Uterus (tissue), 3 donors: ENCODE measurements at regions not wholly inside any gene's neighbourhood (a gene's known extent, or its start where the extent isn't known, plus 50 kb on each side); places are given as distances from the start of the nearest gene placed in this dataset.

Source experiments
- DNase-seq, 2 donors: peaks; one replicate each; pipeline ENCODE4 v3.0.0-alpha.2; 2019 to 2020
- H3K27ac ChIP-seq, 2 donors: fragments of 200-600 bp; sonication (generic); 1 replicate in 1 of 2; 2 replicates in 1 of 2; pipeline ENCODE4 v1.5.1; 2016 to 2018
- H3K27me3 ChIP-seq, 2 donors: fragments of 200-600 bp; sonication (generic); one replicate each; pipeline ENCODE4 v1.5.1; 2018 to 2019; ENCODE audit warnings: control low read depth in 1 of 2
- H3K36me3 ChIP-seq, 2 donors: fragments of 200-600 bp; sonication (generic); one replicate each; pipeline ENCODE4 v1.5.1; 2019; ENCODE audit warnings: control low read depth in 1 of 2
- H3K4me1 ChIP-seq, 2 donors: fragments of 200-600 bp; sonication (generic); one replicate each; pipeline ENCODE4 v1.5.1; 2018 to 2019; ENCODE audit warnings: control low read depth in 1 of 2
- H3K4me3 ChIP-seq, 2 donors: fragments of 200-600 bp; sonication (generic); 1 replicate in 1 of 2; 2 replicates in 1 of 2; pipeline ENCODE4 v1.5.1; 2018 to 2019; ENCODE audit warnings: mild to moderate bottlenecking in 1 of 2
- H3K9me3 ChIP-seq, 2 donors: fragments of 200-600 bp; sonication (generic); one replicate each; pipeline ENCODE4 v1.5.1; 2019; ENCODE audit warnings: control low read depth in 1 of 2
- POLR2A ChIP-seq, 2 donors: fragments of 450-650 bp; IDR thresholded peaks; one replicate each; pipeline ENCODE4 v1.6.1; 2016; ENCODE audit warnings: antibody characterized with exemption in 2 of 2, mild to moderate bottlenecking in 1 of 2, moderate library complexity in 1 of 2
- intact Hi-C: fragments of 100-400 bp; cut with DNase I; formaldehyde crosslinking; loops from one replicate; pipeline ENCODE4 v1.15.1; 2023; ENCODE audit warnings: low total_unique reads
- TF ChIP-seq, protein P1 (sequence below), 4 experiments: fragments of 200-600 bp in 2 of 4; fragments of 450-650 bp in 2 of 4; sonication (generic) in 2 of 4; IDR thresholded peaks; one replicate each; pipeline ENCODE4 v1.5.1; 2016 to 2019; ENCODE audit warnings: antibody characterized with exemption in 4 of 4, mild to moderate bottlenecking in 2 of 4, moderate library complexity in 1 of 4
- donor health status: DM: yes; HTN: yes; CAD: no.

DNA sequence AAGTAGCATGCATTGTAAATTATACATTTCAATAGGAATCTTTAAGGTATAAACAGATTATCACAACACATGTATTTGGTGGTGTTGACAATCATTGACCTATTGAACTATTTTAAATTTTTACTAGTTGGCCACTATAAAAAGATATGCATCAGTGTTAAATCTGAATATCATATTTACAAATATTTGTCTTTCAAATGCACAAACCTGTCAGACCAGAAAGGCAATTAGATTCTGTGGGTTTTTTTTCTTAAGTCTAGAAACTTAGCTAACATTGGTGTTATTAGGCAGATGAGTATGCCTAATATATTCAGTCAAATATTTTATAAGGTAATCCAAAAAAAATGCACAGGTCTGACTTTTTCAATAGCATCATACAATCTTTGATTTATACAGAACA lies 241.4 kb upstream of the DGKB start:
- no peak overlapping the region for H3K4me3 ChIP-seq
- H3K9me3 ChIP-seq, result no peaks in the 10 kb centered on the region
- no peaks in the 10 kb centered on the region for H3K36me3 ChIP-seq
- no peak overlapping the region for H3K27ac ChIP-seq
- no peaks in the 10 kb centered on the region for H3K4me1 ChIP-seq
- H3K27me3 ChIP-seq, result no peaks in the 10 kb centered on the region
- intact Hi-C loops, result no loop called here
- TF ChIP-seq POLR2A (IDR thresholded peaks at IDR 0.05), result no peak
- TF ChIP-seq, protein P1, sequence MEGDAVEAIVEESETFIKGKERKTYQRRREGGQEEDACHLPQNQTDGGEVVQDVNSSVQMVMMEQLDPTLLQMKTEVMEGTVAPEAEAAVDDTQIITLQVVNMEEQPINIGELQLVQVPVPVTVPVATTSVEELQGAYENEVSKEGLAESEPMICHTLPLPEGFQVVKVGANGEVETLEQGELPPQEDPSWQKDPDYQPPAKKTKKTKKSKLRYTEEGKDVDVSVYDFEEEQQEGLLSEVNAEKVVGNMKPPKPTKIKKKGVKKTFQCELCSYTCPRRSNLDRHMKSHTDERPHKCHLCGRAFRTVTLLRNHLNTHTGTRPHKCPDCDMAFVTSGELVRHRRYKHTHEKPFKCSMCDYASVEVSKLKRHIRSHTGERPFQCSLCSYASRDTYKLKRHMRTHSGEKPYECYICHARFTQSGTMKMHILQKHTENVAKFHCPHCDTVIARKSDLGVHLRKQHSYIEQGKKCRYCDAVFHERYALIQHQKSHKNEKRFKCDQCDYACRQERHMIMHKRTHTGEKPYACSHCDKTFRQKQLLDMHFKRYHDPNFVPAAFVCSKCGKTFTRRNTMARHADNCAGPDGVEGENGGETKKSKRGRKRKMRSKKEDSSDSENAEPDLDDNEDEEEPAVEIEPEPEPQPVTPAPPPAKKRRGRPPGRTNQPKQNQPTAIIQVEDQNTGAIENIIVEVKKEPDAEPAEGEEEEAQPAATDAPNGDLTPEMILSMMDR (IDR thresholded peaks at IDR 0.05), result no peak
- no peak for DNase-seq

DNA sequence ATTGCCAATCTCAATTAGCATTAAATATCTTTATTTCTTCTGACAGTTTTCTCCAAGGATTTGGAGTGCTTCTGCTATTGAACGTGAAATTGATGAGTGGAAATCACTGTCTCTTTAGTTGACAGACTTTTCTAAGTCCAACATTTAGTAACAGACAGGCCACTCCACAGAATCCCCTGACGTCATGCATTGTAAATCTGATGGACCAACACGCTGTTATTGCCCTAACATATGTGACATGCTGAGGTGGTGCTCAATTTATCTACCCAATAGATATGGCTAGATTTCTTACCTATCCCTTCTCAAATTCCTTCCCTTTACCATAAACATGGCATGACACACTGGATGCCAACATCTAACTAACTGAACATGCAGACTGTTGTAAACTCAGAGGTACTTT lies 240.6 kb upstream of the DGKB start:
- no peak overlapping the region for H3K27ac ChIP-seq
- H3K9me3 ChIP-seq, result no peaks in the 10 kb centered on the region
- H3K27me3 ChIP-seq, result no peaks in the 10 kb centered on the region
- H3K4me3 ChIP-seq, result no peak overlapping the region
- intact Hi-C loops, result no loop called here
- DNase-seq, result no peak
- H3K4me1 ChIP-seq, result no peaks in the 10 kb centered on the region
- no peak for TF ChIP-seq POLR2A (IDR thresholded peaks at IDR 0.05)
- TF ChIP-seq, protein P1 (IDR thresholded peaks at IDR 0.05), result no peak
- H3K36me3 ChIP-seq, result no peaks in the 10 kb centered on the region

DNA sequence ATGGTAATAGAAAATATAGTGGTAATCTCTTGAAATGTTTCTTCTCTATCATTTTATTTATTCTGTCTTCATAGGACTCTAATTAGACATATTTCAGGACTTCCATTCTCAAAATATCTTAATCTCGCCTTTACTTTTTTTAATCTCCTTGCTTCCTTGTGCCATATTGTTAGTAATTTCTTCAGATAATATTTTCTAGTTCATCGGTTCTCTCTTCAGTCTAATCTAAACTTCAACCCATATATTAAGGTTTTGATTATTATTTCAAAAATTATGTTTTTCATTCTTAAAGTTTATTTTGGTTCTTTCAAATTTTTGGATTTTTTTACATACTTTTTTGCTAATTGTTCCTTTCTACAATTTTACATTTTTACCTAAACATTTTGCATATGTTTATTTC lies 237.9 kb upstream of the DGKB start:
- intact Hi-C loops, result no loop called here
- Histone ChIP-seq H3K36me3 (no peaks in the 10 kb centered on the region), H3K27me3 (no peaks in the 10 kb centered on the region), H3K9me3 (no peaks in the 10 kb centered on the region), H3K4me1 (no peaks in the 10 kb centered on the region), H3K27ac (no peak overlapping the region), H3K4me3 (no peak overlapping the region)
- no peak for DNase-seq
- no peak for TF ChIP-seq POLR2A (IDR thresholded peaks at IDR 0.05)
- TF ChIP-seq, protein P1 (IDR thresholded peaks at IDR 0.05), result no peak

DNA sequence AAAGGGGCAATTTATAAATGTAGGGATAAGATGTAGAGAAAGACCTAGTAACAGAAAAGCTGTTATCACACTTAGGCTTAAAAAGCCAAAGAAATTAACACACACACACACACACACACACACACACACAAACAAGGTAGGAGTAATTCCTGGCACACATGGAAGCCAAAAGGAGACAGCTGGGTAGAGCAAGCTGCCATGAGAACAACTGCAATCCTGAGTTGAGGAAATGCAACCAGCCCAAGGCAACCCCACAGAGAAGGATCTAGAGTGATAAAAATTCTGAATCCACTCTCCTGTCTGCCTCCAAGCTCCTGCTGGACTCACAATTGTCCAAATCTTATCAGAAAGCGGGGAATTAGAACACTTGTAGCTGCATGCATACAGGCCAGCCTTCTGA lies 229.1 kb upstream of the DGKB start:
- Histone ChIP-seq H3K9me3 (no peaks in the 10 kb centered on the region), H3K27ac (no peak overlapping the region), H3K4me1 (no peaks in the 10 kb centered on the region), H3K27me3 (no peaks in the 10 kb centered on the region), H3K36me3 (no peaks in the 10 kb centered on the region), H3K4me3 (no peak overlapping the region)
- no peak for DNase-seq
- intact Hi-C loops, result no loop called here
- TF ChIP-seq, protein P1 (IDR thresholded peaks at IDR 0.05), result no peak
- no peak for TF ChIP-seq POLR2A (IDR thresholded peaks at IDR 0.05)

DNA sequence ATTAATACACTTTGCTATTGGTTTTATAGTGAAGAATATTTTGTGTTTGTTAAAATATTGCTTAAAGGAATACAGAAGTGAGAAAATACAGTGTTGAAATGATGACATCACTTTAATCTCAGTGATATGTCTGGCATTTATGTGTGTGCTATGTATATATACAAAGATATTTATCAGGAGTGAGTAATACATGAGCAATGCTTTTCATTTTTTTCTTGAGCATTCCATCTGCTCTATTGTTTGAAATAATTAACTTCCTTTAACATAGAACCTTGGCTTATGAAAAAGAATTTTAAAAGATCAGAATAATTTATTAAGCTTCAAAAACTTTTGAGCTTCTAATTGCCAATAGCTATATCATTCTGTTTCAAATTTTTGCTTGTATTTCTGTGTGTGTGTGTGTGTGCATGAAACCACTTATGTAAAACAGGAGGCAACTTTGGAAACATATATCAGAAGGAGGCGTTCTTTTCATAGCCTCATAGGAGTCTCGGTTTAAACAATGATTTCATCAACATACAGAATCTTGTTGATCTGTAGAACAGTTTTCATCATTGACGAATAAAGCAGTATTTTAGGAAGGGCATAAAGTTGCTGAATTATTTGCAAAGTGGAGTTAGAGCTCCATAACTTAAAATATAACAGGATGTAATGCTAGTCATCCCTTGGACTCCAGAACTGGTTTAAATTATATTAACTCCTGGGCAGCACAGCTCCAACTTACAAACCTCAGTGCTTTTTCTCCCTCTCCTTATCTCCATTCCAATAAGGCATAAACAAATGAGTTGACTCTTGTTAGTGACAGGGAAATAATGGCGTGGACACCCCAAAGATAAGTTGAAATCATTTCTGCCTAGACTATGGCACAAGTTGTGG lies 228.4 kb upstream of the DGKB start:
- no peaks in the 10 kb centered on the region for H3K36me3 ChIP-seq
- DNase-seq, result no peak
- no peak overlapping the region for H3K4me3 ChIP-seq
- H3K27ac ChIP-seq, result no peak overlapping the region
- no peaks in the 10 kb centered on the region for H3K4me1 ChIP-seq
- H3K9me3 ChIP-seq, result no peaks in the 10 kb centered on the region
- H3K27me3 ChIP-seq, result no peaks in the 10 kb centered on the region
- intact Hi-C loops, result no loop called here
- TF ChIP-seq, protein P1 (IDR thresholded peaks at IDR 0.05), result no peak
- TF ChIP-seq POLR2A (IDR thresholded peaks at IDR 0.05), result no peak
